A549 (cell line): ENCODE measurements at regions not wholly inside any gene's neighbourhood (a gene's known extent, or its start where the extent isn't known, plus 50 kb on each side); places are given as distances from the start of the nearest gene placed in this dataset.

Experiments
- CEBPB ChIP-seq, 2 experiments: fragments of >200 bp in 1 of 2; sonication (Bioruptor Twin) in 1 of 2; formaldehyde crosslinking in 1 of 2; IDR thresholded peaks; 2 replicates each; pipeline ENCODE4 v1.6.1; 2012 to 2016
- CHD2 ChIP-seq: fragments of 150-350 bp; IDR thresholded peaks from 2 replicates; pipeline ENCODE4 v1.6.1; 2014; ENCODE audit warnings: low read length; ENCODE audit not compliant: partially characterized antibody
- CTCF ChIP-seq: fragments of >200 bp; sonication (Bioruptor Twin); formaldehyde crosslinking; IDR thresholded peaks from 3 replicates; pipeline ENCODE4 v1.5.1; 2016
- EP300 ChIP-seq, 2 experiments: fragments of >200 bp; sonication (Bioruptor Twin); formaldehyde crosslinking; IDR thresholded peaks; 2 replicates in 1 of 2; 3 replicates in 1 of 2; pipeline ENCODE4 v1.6.1; 2016 to 2017
- FOSB ChIP-seq: fragments of 250-450 bp; sonication (Bioruptor Pico); IDR thresholded peaks from 2 replicates; pipeline ENCODE4 v1.5.0; 2020; ENCODE audit warnings: mild to moderate bottlenecking, moderate library complexity
- HOXB13 ChIP-seq: fragments of 250-450 bp; sonication (Bioruptor Pico); IDR thresholded peaks from 2 replicates; pipeline ENCODE4 v1.5.0; 2020; ENCODE audit warnings: low read depth, mild to moderate bottlenecking, moderate library complexity
- KDM5A ChIP-seq: fragments of 200-600 bp; sonication (generic); IDR thresholded peaks from 2 replicates; pipeline ENCODE4 v1.6.1; 2016; ENCODE audit warnings: antibody characterized with exemption, mild to moderate bottlenecking
- MAX ChIP-seq: IDR thresholded peaks from 2 replicates; pipeline ENCODE4 v1.6.1; 2012
- POLR2A ChIP-seq: IDR thresholded peaks from 2 replicates; pipeline ENCODE4 v1.6.1; 2012; ENCODE audit warnings: mild to moderate bottlenecking, low read length
- REST ChIP-seq: fragments of 200-600 bp; sonication (generic); IDR thresholded peaks from 2 replicates; pipeline ENCODE4 v1.6.1; 2016; ENCODE audit warnings: antibody characterized with exemption, mild to moderate bottlenecking, moderate library complexity
- TP53 ChIP-seq: fragments of 250-450 bp; sonication (Bioruptor Pico); IDR thresholded peaks from 2 replicates; pipeline ENCODE4 v1.5.0; 2021; ENCODE audit warnings: mild to moderate bottlenecking, moderate library complexity
- USF2 ChIP-seq: fragments of 450-650 bp; IDR thresholded peaks from 2 replicates; pipeline ENCODE4 v1.6.1; 2014; ENCODE audit warnings: antibody characterized with exemption
- ZC3H11A ChIP-seq: fragments of 450-650 bp; IDR thresholded peaks from 2 replicates; pipeline ENCODE4 v1.6.1; 2014; ENCODE audit warnings: antibody characterized with exemption, mild to moderate bottlenecking

- TF ChIP-seq CHD2 = no peak
- TF ChIP-seq POLR2A = no peak
- no peak for TF ChIP-seq CEBPB (IDR thresholded peaks at IDR 0.05)
- no peak for TF ChIP-seq EP300 (IDR thresholded peaks at IDR 0.05)
- TF ChIP-seq REST = no peak
- no peak for TF ChIP-seq MAX
- TF ChIP-seq ZC3H11A = no peak
- TF ChIP-seq CTCF = no peak
- no peak for TF ChIP-seq HOXB13 (CRISPR knock-in tag)
- TF ChIP-seq KDM5A = no peak
- TF ChIP-seq TP53 (CRISPR knock-in tag) = no peak
- TF ChIP-seq FOSB (CRISPR knock-in tag) = no peak
- TF ChIP-seq USF2 = no peak
These were observed 235.5 kb upstream of the WWC1 start for GRCh38 chr5:168055961-168056360.
